ENCODE measurements at regions not wholly inside any gene's neighbourhood (a gene's known extent, or its start where the extent isn't known, plus 50 kb on each side); places are given as distances from the start of the nearest gene placed in this dataset.

DNA sequence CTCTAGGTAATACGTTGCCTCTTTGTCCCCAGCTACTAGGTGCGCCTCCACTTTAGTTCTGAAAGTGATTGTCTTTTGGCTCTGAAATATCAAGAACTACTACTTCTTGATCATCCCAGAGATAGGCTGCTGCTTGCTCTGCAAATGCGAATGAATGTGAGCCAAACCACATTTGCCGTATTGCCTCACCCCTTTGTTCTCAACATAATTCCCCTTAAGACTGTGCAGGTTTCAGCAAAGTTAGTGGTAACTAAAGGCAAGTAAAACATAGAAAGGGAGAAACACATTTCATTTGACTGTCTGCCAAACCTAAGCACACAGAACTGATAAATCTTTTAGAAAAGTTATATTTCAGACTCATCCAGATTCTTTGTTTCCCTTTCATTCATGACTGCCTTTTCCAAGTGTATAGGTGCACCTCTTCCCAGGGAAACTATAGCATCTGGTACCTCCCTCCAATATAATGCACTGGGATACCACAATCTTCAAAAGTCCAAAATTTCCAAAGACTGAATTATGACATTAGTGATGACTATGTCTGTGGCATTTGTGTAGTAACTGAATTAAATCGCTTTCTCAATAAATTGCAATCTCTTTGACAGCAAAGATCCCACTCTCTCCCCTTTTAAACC, 720.6 kb upstream of the CBLB start:
- TF ChIP-seq, protein P1, sequence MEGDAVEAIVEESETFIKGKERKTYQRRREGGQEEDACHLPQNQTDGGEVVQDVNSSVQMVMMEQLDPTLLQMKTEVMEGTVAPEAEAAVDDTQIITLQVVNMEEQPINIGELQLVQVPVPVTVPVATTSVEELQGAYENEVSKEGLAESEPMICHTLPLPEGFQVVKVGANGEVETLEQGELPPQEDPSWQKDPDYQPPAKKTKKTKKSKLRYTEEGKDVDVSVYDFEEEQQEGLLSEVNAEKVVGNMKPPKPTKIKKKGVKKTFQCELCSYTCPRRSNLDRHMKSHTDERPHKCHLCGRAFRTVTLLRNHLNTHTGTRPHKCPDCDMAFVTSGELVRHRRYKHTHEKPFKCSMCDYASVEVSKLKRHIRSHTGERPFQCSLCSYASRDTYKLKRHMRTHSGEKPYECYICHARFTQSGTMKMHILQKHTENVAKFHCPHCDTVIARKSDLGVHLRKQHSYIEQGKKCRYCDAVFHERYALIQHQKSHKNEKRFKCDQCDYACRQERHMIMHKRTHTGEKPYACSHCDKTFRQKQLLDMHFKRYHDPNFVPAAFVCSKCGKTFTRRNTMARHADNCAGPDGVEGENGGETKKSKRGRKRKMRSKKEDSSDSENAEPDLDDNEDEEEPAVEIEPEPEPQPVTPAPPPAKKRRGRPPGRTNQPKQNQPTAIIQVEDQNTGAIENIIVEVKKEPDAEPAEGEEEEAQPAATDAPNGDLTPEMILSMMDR (IDR thresholded peaks at IDR 0.05), result no peak
- TF ChIP-seq POLR2A (IDR thresholded peaks at IDR 0.05), result no peak
